ENCODE measurements at regions not wholly inside any gene's neighbourhood (a gene's known extent, or its start where the extent isn't known, plus 50 kb on each side); places are given as distances from the start of the nearest gene placed in this dataset.

DNA sequence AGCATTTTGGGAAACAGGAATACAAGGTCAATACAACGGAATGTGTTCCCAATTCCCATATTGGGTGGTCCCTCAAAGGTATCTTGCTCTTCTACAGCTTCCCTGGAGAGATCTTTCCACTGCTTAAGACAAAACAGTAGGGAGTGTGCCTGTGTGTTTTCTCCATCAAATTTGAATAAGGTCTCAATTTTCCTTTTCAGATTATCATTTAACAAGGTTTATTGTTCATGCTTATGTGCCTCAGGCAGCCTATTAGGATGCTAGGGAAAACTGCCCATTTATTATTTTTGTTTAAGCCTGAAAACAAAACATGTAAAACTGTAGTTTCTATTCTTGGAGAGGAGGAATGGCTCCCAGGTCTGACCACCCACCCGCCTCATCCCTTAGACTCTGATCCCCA is 622.7 kb downstream of the LMO4 start:
- DNase-seq, result no peak
- H3K36me3 Mint-ChIP-seq, result no peaks in the 10 kb centered on the region
- no peak overlapping the region for H3K27ac Mint-ChIP-seq
- H3K27me3 Mint-ChIP-seq, result no peaks in the 10 kb centered on the region
- no peak overlapping the region for H3K4me3 Mint-ChIP-seq
- no peak overlapping the region for H3K4me3 ChIP-seq (ENCODE audit: low read depth, low read length)
- no peak overlapping the region for H3K27ac ChIP-seq (ENCODE audit: insufficient read depth, low read length, poor library complexity, severe bottlenecking)
- no peaks in the 10 kb centered on the region for H3K9me3 ChIP-seq (ENCODE audit: control insufficient read depth in 2 of 2, low read length in 2 of 2)
- no peaks in the 10 kb centered on the region for H3K27me3 ChIP-seq (ENCODE audit: control insufficient read depth, insufficient read depth, low read length)
- no peaks in the 10 kb centered on the region for H3K4me1 Mint-ChIP-seq
- no peaks in the 10 kb centered on the region for H3K36me3 ChIP-seq (ENCODE audit: control insufficient read depth, insufficient read depth, low read length)
- H3K4me1 ChIP-seq (ENCODE audit: control insufficient read depth, insufficient read depth, low read length, poor library complexity, severe bottlenecking), result no peaks in the 10 kb centered on the region
- ATAC-seq (ENCODE audit: low read depth in 2 of 2), result no peak
- peaks cover 0 to 2% (median 0%) of the 10 kb centered on the region in 7 donors for H3K9me3 Mint-ChIP-seq

DNA sequence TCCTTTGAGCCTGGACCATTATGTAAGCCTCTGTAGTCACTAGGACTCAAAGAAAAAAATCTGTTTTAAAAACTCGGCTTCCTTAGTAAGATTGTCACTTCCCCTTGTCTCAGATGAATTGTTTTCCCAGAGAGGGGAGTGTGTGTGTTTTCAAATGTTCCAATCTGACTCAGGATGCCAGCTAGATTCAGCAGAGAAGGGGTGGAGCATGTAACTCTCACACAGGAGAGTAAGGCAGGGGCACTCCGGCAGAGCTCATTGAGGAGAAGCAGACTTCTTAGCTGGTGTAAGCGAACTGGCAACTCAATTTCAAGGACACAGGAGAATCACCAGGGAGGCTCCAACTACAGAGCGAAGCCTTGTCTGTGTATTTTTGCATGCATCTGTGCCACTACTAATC is 623.2 kb downstream of the LMO4 start:
- H3K4me1 Mint-ChIP-seq, result no peaks in the 10 kb centered on the region
- no peaks in the 10 kb centered on the region for H3K27me3 ChIP-seq (ENCODE audit: control insufficient read depth, insufficient read depth, low read length)
- no peaks in the 10 kb centered on the region for H3K36me3 ChIP-seq (ENCODE audit: control insufficient read depth, insufficient read depth, low read length)
- peaks cover 0 to 2% (median 0%) of the 10 kb centered on the region in 7 donors for H3K9me3 Mint-ChIP-seq
- H3K27ac Mint-ChIP-seq, result no peak overlapping the region
- no peak overlapping the region for H3K4me3 Mint-ChIP-seq
- DNase-seq (no peak), ATAC-seq (ENCODE audit: low read depth in 2 of 2) (no peak)
- H3K27ac ChIP-seq (ENCODE audit: insufficient read depth, low read length, poor library complexity, severe bottlenecking), result no peak overlapping the region
- H3K36me3 Mint-ChIP-seq, result no peaks in the 10 kb centered on the region
- no peaks in the 10 kb centered on the region for H3K4me1 ChIP-seq (ENCODE audit: control insufficient read depth, insufficient read depth, low read length, poor library complexity, severe bottlenecking)
- no peak overlapping the region for H3K4me3 ChIP-seq (ENCODE audit: low read depth, low read length)
- H3K27me3 Mint-ChIP-seq, result no peaks in the 10 kb centered on the region
- no peaks in the 10 kb centered on the region for H3K9me3 ChIP-seq (ENCODE audit: control insufficient read depth in 2 of 2, low read length in 2 of 2)

DNA sequence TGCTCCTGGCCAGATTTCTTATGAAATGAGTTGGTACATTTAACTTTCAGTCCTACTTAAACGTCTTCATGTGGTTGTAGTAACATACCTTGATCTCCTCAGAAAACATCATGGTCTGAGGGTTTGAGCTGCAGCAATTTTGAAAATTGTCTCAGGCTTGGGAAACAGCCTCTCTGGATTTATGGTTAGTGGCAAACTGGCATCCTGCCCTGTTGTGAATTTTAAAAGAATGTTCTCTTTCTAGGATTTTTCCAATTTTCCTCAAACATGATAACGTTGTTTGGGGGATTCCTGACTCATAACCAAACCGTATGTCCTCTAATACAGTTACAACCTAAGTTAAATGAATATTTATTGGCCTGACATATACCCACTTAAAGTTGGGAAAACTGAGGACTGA is 624.4 kb downstream of the LMO4 start:
- Histone ChIP-seq H3K4me3 (ENCODE audit: low read depth, low read length) (no peak overlapping the region), H3K27me3 (ENCODE audit: control insufficient read depth, insufficient read depth, low read length) (no peaks in the 10 kb centered on the region), H3K27ac (ENCODE audit: insufficient read depth, low read length, poor library complexity, severe bottlenecking) (no peak overlapping the region), H3K36me3 (ENCODE audit: control insufficient read depth, insufficient read depth, low read length) (no peaks in the 10 kb centered on the region), H3K4me1 (ENCODE audit: control insufficient read depth, insufficient read depth, low read length, poor library complexity, severe bottlenecking) (no peaks in the 10 kb centered on the region), H3K9me3 (ENCODE audit: control insufficient read depth in 2 of 2, low read length in 2 of 2) (no peaks in the 10 kb centered on the region)
- DNase-seq (no peak), ATAC-seq (ENCODE audit: low read depth in 2 of 2) (no peak)
- H3K4me3 Mint-ChIP-seq, result no peak overlapping the region
- H3K9me3 Mint-ChIP-seq, result no peaks in the 10 kb centered on the region
- no peak overlapping the region for H3K27ac Mint-ChIP-seq
- H3K36me3 Mint-ChIP-seq, result no peaks in the 10 kb centered on the region
- H3K4me1 Mint-ChIP-seq, result no peaks in the 10 kb centered on the region
- H3K27me3 Mint-ChIP-seq, result no peaks in the 10 kb centered on the region

DNA sequence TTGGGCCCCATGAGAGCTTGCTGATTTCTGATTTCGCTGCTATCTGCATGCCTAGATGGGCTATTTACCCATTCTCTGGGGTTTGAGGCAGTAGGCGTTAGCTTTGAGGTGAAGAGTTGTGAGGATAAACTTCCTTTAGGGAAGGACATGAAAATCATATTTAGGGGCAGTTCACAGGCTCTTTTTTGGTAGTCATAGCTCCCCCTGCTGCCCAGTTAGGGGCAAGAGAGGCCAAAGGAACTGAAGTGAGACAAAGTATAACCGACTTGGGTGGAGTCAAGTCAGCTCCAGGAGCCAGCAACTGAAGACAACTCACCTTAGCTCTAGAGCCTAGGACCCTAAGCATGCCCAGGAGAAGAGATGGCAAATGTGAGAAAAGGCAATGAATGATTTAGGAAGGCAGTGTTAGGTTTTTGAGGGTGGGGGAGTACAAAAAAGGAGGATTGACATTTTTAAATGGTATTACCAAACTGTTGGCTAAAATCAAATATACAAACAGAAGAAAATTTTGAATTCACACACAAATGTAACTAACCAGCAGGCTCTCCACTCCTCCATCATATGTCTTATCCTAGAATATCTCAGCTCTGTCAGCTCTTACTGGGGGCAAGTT is 625.2 kb downstream of the LMO4 start:
- Mint-ChIP-seq H3K4me3 (no peak overlapping the region), H3K27ac (no peak overlapping the region), H3K27me3 (no peaks in the 10 kb centered on the region), H3K36me3 (no peaks in the 10 kb centered on the region), H3K4me1 (no peaks in the 10 kb centered on the region), H3K9me3 (no peaks in the 10 kb centered on the region)
- Histone ChIP-seq H3K4me1 (ENCODE audit: control insufficient read depth, insufficient read depth, low read length, poor library complexity, severe bottlenecking) (no peaks in the 10 kb centered on the region), H3K27me3 (ENCODE audit: control insufficient read depth, insufficient read depth, low read length) (no peaks in the 10 kb centered on the region), H3K4me3 (ENCODE audit: low read depth, low read length) (no peak overlapping the region), H3K9me3 (ENCODE audit: control insufficient read depth in 2 of 2, low read length in 2 of 2) (no peaks in the 10 kb centered on the region), H3K27ac (ENCODE audit: insufficient read depth, low read length, poor library complexity, severe bottlenecking) (no peak overlapping the region), H3K36me3 (ENCODE audit: control insufficient read depth, insufficient read depth, low read length) (no peaks in the 10 kb centered on the region)
- DNase-seq (peak; percentile 1 to 42 (median 5)), ATAC-seq (ENCODE audit: low read depth in 2 of 2) (no peak)

DNA sequence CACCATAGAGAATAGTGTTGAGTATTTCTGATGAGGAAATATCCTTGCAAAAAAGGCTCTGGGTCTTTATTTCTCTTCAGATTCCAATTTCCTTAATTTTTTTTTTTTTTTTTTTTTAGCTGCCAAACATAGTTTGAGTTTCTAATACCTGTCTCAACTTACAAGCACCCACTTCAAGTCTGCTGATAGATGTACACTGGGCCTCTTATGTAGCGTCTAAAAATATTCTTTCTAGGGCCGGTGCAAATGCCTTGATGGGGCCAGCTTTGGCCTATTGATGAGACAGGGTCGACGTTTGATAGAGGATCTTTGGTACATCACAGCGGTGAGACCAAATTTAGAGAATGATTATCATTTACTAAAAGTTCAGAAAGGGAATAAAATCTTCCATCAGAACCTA is 626.4 kb downstream of the LMO4 start:
- no peak overlapping the region for H3K27ac ChIP-seq (ENCODE audit: insufficient read depth, low read length, poor library complexity, severe bottlenecking)
- Mint-ChIP-seq H3K27ac (no peak overlapping the region), H3K27me3 (no peaks in the 10 kb centered on the region), H3K9me3 (no peaks in the 10 kb centered on the region), H3K4me1 (no peaks in the 10 kb centered on the region), H3K36me3 (no peaks in the 10 kb centered on the region), H3K4me3 (no peak overlapping the region)
- H3K4me1 ChIP-seq (ENCODE audit: control insufficient read depth, insufficient read depth, low read length, poor library complexity, severe bottlenecking), result no peaks in the 10 kb centered on the region
- no peaks in the 10 kb centered on the region for H3K36me3 ChIP-seq (ENCODE audit: control insufficient read depth, insufficient read depth, low read length)
- H3K4me3 ChIP-seq (ENCODE audit: low read depth, low read length), result no peak overlapping the region
- H3K9me3 ChIP-seq (ENCODE audit: control insufficient read depth in 2 of 2, low read length in 2 of 2), result no peaks in the 10 kb centered on the region
- no peaks in the 10 kb centered on the region for H3K27me3 ChIP-seq (ENCODE audit: control insufficient read depth, insufficient read depth, low read length)
- no peak for ATAC-seq (ENCODE audit: low read depth in 2 of 2)
- DNase-seq, result no peak

DNA sequence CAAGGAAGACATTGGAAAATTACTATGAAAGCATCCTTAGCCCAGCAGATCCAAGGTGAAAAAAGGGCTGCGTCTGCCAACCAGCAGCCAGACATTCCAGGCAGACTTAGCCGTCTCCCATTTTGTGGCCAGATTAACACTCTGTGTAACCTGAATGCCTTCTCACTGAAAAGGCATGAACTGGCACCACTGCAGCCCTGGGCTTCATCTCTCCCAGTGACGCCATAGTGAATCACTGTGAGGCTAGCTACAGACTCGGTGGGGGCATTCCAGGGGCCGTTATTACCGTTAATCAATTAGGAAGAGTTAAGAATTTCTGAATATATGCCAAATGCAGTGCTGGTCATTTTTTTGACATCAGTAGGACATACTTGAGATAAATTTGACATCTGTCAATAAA is 627.4 kb downstream of the LMO4 start:
- Histone ChIP-seq H3K4me3 (ENCODE audit: low read depth, low read length) (no peak overlapping the region), H3K36me3 (ENCODE audit: control insufficient read depth, insufficient read depth, low read length) (no peaks in the 10 kb centered on the region), H3K27ac (ENCODE audit: insufficient read depth, low read length, poor library complexity, severe bottlenecking) (no peak overlapping the region), H3K4me1 (ENCODE audit: control insufficient read depth, insufficient read depth, low read length, poor library complexity, severe bottlenecking) (no peaks in the 10 kb centered on the region), H3K9me3 (ENCODE audit: control insufficient read depth in 2 of 2, low read length in 2 of 2) (no peaks in the 10 kb centered on the region), H3K27me3 (ENCODE audit: control insufficient read depth, insufficient read depth, low read length) (no peaks in the 10 kb centered on the region)
- Mint-ChIP-seq H3K36me3 (no peaks in the 10 kb centered on the region), H3K27me3 (no peaks in the 10 kb centered on the region), H3K4me3 (no peak overlapping the region), H3K9me3 (peaks cover 0 to 1% (median 0%) of the 10 kb centered on the region in 7 donors), H3K27ac (no peak overlapping the region), H3K4me1 (no peaks in the 10 kb centered on the region)
- ATAC-seq (ENCODE audit: low read depth in 2 of 2), result no peak
- no peak for DNase-seq

DNA sequence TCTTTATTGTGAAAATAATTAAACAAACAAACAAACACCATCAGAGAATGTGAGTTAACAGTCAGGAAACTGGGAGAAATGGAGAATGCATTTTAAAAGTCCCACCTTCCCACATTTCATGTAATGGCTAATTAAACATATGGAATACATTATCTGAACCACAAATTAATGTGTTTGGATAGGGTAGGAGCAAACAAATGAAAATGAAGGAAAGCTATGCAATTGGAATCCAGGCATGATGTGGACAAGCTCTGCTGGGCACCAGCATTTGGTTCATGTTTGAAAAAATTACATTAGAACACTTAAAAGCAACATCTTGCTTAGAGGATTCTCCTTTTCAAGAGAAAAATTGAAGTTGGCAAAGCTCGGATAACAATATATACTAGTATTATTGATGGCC is 628.1 kb downstream of the LMO4 start:
- Histone ChIP-seq H3K27ac (ENCODE audit: insufficient read depth, low read length, poor library complexity, severe bottlenecking) (no peak overlapping the region), H3K36me3 (ENCODE audit: control insufficient read depth, insufficient read depth, low read length) (no peaks in the 10 kb centered on the region), H3K4me1 (ENCODE audit: control insufficient read depth, insufficient read depth, low read length, poor library complexity, severe bottlenecking) (no peaks in the 10 kb centered on the region), H3K4me3 (ENCODE audit: low read depth, low read length) (no peak overlapping the region), H3K27me3 (ENCODE audit: control insufficient read depth, insufficient read depth, low read length) (no peaks in the 10 kb centered on the region), H3K9me3 (ENCODE audit: control insufficient read depth in 2 of 2, low read length in 2 of 2) (no peaks in the 10 kb centered on the region)
- peaks cover 0 to 1% (median 0%) of the 10 kb centered on the region in 7 donors for H3K9me3 Mint-ChIP-seq
- H3K27ac Mint-ChIP-seq, result no peak overlapping the region
- DNase-seq (no peak), ATAC-seq (ENCODE audit: low read depth in 2 of 2) (no peak)
- no peak overlapping the region for H3K4me3 Mint-ChIP-seq
- no peaks in the 10 kb centered on the region for H3K27me3 Mint-ChIP-seq
- no peaks in the 10 kb centered on the region for H3K4me1 Mint-ChIP-seq
- no peaks in the 10 kb centered on the region for H3K36me3 Mint-ChIP-seq

DNA sequence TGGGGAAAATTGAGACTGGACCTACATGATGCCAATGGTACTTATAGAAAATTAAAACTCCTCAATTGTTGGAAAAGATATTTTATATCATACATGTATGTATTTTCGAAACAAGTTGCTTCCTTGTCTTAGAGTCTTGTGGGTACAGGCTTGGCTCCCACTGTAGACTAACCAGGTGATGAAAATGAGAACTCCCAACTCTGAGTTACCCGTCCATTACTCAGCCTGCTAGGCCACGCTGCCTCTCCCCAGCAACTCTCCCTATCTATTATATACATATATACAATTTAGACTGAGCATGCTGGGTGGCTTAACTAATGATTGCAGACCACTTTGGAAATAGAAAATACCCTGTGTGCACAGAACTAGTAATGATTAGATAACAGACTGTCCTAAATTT is 628.7 kb downstream of the LMO4 start:
- Histone ChIP-seq H3K36me3 (ENCODE audit: control insufficient read depth, insufficient read depth, low read length) (no peaks in the 10 kb centered on the region), H3K27me3 (ENCODE audit: control insufficient read depth, insufficient read depth, low read length) (no peaks in the 10 kb centered on the region), H3K4me3 (ENCODE audit: low read depth, low read length) (no peak overlapping the region), H3K9me3 (ENCODE audit: control insufficient read depth in 2 of 2, low read length in 2 of 2) (no peaks in the 10 kb centered on the region), H3K27ac (ENCODE audit: insufficient read depth, low read length, poor library complexity, severe bottlenecking) (no peak overlapping the region), H3K4me1 (ENCODE audit: control insufficient read depth, insufficient read depth, low read length, poor library complexity, severe bottlenecking) (no peaks in the 10 kb centered on the region)
- H3K36me3 Mint-ChIP-seq, result no peaks in the 10 kb centered on the region
- H3K4me1 Mint-ChIP-seq, result no peaks in the 10 kb centered on the region
- no peak overlapping the region for H3K4me3 Mint-ChIP-seq
- no peak overlapping the region for H3K27ac Mint-ChIP-seq
- H3K9me3 Mint-ChIP-seq, result peaks cover 0 to 1% (median 0%) of the 10 kb centered on the region in 7 donors
- DNase-seq (no peak), ATAC-seq (ENCODE audit: low read depth in 2 of 2) (no peak)
- no peaks in the 10 kb centered on the region for H3K27me3 Mint-ChIP-seq

Data from CD4-positive, CD25-positive, alpha-beta regulatory T cell (primary cell).